GM21619 (cell line): ENCODE measurements at regions not wholly inside any gene's neighbourhood (a gene's known extent, or its start where the extent isn't known, plus 50 kb on each side); places are given as distances from the start of the nearest gene placed in this dataset.
"Not testable (repeated sequence)": the region's sequence is repeated elsewhere in the genome, so short reads cannot be mapped to it uniquely, and the experiment has no call there.

Source experiments
- ATAC-seq: cut with Tn5 transposase; IDR thresholded peaks from one replicate; pipeline ENCODE4 v1.9.1; 2021; ENCODE audit not compliant: unreplicated experiment

DNA sequence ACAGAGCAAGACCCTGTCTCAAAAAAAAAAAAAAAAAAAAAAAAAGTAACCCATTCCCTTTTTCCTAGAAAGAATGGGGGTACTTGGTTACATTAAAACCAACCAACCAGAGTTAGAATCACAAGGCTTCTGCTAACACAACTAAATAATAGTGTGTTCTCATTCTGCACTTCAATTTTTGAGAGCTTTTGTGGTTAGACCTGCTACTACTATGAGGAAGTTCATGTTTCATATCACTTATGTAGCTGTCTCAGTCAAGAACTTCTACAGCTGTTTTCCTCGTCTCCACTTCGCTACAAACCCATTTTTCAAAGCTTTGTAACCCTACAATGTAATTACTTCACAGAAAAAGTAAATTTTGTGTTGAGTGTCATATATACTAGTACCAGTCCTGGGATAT is 58.3 kb downstream of the PDHA2 start:
- ATAC-seq: no peak

DNA sequence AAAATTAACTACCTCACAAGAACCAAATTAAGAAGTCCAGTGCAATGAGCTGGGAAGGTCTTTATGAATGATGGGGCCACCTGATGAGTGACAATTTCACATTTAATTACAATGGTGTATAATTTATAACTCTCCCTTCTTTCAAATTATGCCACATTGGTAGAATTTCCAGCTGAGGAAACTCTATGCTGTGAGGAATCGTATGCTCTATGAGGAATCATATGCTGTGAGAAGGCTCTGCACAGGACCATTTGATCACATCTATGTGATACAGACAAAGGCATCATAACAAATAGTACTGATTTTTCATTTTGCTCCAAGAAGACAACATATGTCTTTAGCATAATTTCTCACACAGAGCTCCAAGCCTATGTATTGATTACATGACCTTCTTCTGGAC is 69.3 kb downstream of the PDHA2 start:
- no peak for ATAC-seq

DNA sequence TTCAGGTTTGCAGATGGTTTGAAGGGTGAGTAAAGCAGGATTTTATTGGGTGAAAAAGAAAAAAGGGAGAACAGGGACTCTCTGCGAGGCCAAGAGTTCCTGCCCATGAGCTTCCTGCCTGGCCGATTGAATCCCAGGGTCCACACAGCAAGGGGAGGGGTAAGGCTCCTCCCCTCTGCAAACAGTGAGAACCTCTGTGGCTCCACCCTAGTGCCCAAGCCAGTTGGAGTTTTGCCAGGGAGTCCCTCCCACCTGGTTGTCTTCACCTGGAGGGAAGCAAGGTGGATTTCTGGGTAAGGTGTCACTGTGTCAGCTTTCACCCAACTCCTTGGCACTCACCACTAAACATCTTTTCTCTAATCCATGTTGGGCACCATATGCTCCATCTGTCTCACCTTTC is 70.9 kb downstream of the PDHA2 start:
- ATAC-seq: no peak

DNA sequence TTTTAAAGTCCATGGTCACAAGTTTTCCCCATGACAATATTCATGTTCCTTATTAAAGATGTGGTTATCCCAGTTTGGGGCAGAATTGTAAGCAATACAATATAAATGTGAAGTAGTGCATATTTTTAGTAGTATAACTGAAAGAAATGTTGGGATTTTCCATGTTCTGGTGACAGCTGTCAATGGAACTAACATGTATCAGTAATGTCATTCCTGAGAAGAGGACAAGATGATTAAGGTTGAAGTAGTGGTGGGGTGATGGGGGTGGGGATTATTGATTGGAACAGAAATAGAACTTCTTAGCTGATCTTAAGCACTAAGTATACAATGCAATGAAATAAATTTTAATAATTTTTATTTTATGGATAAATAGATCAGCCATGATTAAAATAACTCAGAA is 81.6 kb downstream of the PDHA2 start:
- no peak for ATAC-seq

DNA sequence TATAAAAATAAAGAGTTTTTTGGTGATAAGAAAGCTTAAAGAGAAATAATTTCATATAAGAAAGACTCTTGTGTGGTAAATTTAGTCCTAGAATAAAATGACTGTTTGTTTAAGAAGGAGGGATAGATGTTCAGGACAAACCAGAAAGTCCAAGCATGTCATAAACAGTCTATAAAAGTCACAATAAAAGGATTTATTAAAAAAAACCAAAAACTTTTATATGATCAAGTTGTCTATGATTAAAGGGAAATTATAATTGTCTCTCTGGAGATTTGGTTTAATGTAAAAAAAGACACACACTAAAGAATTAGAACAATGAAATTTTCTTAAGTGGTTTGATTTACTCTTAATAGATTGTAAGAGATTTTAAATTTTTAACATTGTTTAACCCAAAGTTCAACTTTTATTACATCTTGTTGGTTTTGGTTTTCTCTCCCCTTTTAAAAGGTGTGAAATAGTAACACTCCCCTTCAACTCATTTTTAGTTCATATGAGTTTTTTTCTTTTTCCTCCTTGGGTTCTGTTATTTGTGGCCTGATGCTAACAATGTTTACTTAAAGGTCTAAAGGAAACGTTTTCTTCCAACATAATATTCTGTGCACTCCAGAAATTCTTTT is 89.7 kb downstream of the PDHA2 start:
- no peak for ATAC-seq

DNA sequence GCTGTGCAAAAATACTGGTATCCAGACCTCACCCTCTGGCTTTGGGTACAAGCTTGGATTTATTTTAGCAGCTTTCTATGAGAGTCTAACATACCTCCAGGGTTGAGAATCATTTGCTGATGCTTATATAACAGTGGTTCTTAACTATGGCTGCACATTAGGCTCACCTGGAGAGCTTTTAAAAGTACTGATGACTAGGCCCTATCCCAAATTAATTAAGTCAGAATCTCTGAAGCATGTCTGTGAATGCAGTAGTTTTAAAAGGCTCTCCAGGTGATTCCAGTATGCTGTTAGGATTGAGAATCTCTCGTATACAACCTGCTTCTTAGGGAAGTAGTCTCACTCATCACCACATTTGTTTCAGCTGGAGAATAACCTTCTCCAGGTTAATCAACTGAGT is 99.2 kb downstream of the PDHA2 start:
- ATAC-seq: no peak

DNA sequence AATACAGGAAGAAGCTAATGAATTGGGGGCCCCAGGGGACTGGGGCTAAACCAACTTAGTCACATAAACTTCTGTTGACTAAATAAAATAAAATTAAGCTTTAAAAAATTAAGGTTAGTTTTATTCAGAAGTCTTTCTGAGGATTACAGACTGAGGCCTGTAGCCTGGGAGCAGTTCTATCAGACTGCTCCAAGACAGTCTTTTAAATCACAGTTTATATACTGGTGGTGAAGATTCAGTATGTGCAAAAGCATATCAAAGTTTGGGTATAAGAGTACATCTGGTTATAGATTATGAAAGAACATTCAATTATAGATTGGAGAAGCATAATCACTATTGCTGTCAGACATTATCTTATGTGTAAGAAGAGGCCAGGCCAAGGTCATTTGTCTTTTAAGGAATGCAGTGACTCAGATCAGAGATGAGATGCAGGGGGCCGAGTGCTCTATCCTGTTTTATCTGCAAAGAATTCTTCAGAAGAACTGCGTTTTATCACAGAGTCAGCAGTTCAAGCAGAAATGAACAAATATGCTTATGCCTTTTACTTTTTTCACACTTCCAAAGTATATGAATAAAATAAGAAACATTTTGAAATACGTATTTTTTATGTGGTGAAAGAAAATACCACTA is 109.4 kb downstream of the PDHA2 start:
- no peak for ATAC-seq

DNA sequence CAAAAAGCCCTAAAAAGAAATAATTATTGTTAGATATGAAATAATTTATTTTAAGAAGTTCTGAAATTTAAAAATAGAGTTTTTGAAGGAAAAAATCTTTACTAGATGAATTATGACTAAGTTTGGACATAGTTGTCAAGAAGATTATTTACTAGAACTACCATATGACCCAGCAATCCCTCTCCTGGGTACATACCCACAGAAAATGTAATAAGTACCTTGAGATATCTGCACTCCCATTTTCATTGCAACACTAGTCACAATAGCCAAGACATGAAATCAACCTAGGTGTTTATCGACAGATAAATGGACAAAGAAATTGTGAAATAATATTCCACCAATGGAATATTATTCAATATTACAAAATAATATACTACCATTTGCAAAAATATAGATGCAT is 109.9 kb downstream of the PDHA2 start:
- no peak for ATAC-seq

DNA sequence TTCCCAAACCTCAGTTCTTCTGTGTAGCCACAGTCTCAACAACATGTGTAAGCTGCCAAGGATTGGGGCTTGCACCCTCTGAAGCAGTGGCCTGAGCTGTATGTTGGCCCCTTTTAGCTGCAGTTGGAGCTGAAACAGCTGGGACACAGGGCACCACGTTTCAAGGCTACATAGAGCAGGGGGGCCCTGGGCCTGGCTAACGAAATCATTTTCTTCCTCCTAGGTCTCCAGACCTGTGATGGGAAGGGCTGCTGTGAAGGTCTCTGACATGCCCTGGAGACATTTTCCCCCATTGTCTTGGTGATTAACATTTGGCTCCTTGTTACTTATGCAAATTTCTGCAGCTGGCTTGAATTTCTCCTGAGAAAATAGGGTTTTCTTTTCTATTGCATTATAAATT is 112.6 kb downstream of the PDHA2 start:
- not testable (repeated sequence) for ATAC-seq

DNA sequence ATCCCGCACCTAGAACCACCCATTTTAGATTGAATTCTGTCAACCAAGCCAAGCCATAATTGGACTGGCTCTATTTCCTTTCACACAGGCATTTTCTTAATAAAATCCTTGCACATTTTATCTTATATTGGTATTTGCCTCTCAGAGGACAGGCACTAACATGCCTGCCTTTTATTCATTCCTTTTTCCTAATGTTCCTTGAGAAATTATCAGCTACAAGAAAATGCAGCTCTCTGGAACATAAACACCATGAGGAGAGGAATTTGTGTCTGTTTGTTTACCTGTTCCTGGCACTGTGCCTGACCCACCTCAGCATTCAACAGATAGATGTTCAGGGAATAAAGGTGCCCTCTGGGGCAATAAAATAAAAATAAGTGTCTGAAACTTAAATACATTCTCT is 116.2 kb downstream of the PDHA2 start:
- no peak for ATAC-seq

DNA sequence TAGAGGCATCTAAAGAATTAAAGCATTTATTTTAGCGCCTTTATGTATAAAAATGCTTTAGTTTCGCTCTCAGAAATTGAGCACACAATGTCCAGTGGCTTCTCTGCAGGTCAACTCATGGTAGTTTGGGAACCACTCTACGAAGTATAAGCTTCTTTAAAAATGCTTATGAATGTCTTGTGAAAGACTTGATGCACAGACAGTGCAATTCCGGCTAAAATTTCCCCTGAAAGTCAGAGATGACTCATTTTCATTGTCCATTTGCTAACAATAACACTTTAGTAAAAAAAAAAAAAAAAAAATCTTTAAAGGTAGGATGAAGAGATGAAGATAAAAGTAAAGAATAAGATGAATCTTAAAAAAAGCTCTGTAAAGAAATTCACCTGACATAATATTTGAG is 117.2 kb downstream of the PDHA2 start:
- ATAC-seq: no peak

DNA sequence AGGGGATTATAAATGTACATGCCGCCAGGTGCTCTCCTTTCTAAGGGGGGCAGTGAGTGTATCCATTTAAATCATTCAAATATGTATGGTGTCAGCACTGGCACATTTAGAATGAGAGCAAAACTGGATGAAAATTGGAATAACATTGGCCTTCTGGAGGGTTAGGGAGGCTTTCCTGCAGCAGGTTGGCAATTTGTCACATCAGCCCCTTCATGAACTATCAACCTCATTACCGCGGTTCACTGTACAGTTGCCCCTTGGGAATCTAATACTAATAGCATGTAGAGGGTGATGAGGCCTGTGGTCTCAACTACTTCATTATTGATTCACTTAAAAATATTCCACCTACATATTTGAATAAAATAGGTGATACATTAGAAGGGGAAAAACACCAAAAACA is 117.9 kb downstream of the PDHA2 start:
- no peak for ATAC-seq

DNA sequence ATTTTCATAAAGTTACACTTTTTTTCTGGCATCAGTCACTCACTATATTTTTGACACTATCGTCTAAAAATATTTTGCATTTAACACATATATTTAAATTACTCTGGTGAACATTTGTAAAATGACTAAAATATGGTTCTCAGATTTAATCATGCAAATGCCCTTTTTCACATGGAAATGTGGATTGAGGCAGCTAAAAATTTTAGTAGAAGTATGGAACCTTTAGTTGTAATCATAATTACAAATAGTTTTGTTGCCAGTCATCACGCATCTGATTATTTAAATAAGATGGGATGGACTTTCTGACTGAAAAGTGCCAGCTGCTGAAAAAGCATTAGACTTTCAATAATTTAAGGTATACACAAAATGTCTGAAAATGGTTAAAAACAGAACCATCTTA is 119.3 kb downstream of the PDHA2 start:
- ATAC-seq: no peak

DNA sequence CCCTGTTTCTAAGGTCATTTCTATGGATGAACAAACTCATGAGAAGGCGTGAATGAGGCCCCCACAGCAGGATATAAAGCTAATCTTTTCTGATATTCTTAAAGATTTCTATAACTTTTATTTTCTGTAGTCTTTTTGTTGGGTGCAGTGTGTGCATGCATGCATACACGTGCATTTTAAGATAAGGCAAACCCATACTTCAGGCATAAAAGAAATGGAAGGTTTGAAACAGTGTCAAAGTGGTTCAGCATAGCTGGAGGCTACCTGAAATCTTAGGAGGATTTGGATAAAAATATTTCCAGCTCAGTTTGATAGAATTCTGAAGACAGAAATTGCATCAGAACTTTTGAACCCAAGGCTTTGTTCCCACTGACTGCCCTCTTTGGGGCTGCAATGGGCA is 119.7 kb downstream of the PDHA2 start:
- no peak for ATAC-seq

DNA sequence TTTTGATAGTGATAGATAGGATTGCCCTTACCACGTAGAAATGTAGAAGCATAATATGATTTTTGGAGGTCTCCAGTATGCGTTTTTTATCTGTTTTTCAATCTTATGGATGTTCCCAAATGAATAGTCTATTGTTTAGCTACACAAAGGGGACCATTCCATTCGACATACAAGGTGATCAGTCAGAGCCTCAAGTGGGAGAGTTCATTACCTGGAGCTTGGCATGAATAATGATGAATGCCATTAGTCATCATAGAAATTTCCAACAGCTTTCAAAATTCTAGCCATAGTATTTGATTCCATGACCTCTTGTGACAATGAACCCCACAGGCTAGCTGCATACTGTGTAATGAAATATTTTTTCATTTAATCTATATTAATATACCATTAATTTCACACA is 123.6 kb downstream of the PDHA2 start:
- ATAC-seq: no peak

DNA sequence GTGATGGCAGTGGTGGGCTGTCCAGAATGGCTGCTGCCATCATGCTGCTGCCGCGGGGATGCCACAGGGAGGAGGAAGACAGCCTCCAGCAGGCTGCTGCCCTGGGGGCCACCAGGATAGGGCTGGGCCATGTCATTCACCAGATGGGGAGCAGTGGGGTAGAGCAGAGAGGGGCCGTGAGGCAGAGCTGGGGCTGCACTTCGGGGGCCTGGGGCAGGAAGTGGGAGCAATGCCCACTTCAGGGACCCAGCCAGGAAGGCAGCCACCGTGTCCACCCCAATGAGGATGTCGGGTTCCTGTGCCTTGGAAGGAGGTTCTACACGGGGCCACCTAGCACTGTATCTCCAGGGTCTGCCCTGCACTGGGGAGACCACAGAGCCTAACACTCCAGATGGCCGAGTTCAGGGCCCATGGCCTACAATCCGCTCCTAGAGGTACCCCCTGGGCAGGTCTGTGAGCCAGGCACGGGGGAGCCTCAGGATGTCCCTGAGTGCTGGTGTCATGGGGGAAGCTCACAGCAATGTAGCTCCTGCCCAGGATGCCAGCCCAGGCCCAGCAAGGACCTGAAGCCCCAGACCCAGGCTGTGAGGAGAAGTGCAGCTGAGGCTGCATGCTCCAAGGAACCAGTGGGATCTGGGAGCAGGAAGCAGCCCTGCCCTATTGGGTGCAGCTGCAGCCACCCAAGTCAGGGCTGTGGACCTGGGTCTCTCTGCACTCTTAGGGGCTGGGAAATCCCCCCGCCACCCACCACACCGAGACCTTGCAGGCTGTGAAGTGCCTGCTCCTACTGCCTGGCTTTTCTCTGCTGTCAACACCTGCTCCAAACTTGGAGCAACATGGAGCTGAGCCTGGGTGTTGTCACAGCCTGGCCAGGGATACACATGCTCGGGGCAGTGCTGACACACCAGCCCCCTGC is 140.3 kb downstream of the PDHA2 start:
- ATAC-seq: no peak

DNA sequence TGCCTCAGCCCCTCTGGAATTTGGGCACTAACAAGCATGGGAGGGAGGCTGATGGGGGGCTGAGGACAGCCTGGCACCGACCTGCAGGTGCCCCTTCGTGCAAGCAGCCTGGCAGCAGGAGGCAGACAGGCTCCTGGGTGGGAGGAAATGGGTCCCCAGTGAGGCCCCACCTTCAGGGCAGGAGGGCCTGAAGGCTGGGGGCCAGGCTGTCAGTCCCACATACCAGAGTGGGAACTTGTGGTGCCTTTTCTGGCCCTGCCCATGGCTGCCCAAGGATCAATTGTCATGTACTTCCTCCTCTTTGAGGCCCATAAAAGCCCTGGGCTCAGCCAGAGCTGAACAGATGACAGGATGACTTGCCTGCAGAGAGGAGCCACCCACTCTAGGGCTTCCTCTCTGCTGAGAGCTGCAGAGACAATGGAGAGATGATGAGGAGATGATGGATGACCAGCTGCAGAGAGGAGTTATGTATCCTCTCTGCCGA is 141.0 kb downstream of the PDHA2 start:
- no peak for ATAC-seq

DNA sequence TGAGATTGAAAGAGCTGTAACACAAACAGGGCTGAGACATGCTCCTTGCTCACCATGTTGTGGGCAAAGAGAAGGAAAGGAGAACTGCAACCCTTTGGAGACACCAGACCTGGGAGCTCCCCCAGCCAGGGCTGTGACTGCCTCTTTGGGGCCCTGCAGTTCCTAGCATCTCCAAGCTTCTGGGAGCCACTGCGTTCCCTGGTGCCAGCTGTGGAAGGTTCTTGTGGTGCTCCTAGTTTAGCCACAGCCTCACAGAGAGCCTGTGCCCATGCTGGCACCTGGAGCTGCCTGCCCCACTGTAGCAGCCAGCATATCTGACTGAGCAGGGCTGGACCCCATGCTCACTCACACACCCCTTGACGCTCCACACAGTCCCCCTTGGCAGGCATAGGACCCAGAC is 141.7 kb downstream of the PDHA2 start:
- ATAC-seq: no peak

DNA sequence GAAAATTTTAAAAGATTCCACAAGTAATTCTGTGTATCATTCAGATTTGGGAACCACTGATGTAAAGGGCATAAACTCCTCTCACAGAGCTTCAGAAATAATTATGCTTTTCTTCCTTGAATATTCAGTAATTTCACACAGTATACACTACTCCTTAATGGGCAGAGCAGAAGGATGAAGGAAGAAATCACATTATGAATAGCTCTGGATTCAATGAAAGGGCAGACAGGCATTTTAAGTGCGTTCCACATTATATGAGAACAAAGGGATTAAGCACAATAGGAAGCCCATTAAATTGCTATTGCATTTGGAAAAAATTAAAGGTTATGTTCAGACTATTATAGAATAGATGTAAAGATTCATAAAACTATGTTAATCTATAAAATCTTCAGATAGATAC is 142.6 kb downstream of the PDHA2 start:
- ATAC-seq: no peak

DNA sequence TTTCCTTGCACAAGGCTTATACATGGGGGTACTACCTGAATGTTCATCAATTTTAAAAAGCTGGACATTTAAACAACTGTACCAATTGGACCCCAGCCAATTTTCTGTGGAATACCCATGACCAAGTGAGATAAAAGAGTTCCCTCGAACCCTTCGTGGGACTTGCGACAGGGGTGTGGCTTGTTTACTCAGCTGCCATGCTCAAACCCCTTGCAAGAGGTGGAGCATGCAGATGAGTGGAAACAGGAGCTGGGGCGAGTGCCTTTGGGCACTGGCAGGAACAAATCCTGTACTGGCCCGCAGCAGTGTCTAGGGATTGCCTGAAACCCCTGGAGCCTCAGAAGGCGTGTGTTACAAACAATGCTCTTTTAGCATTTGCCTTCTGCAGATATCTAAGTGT is 144.2 kb downstream of the PDHA2 start:
- ATAC-seq: no peak

DNA sequence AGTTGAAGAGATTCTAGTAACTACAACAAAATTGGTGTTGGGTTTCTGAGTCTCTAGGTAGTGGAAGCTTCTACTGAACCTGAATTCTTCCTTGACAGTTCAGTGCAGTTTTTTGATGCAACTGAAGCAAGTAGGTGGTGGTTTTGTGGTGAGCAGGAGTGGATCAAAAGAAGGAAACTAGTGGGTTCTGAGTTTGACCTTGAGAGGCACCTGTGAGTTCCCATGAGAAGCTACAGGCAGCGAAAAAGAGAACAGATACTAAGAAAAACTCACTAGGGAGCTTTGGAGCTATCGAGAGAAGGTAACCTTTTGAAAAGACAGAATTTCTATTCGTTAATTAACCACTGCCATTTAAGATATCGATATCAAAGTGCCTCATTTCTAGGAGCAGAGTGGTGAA is 145.2 kb downstream of the PDHA2 start:
- ATAC-seq: no peak
